OCI-LY1 (cell line): ENCODE measurements at regions not wholly inside any gene's neighbourhood (a gene's known extent, or its start where the extent isn't known, plus 50 kb on each side); places are given as distances from the start of the nearest gene placed in this dataset.

Source experiments
- H2AFZ ChIP-seq: fragments of 200-600 bp; sonication (generic), shearing (Covaris generic); 2 replicates; pipeline ENCODE4 v1.6.0; 2014; ENCODE audit warnings: antibody characterized with exemption, mild to moderate bottlenecking, low read length
- H3F3A ChIP-seq: fragments of 200-600 bp; sonication (generic), shearing (Covaris generic); 2 replicates; pipeline ENCODE4 v1.6.0; 2014; ENCODE audit warnings: mild to moderate bottlenecking, antibody characterized with exemption, low read length, moderate library complexity; ENCODE audit not compliant: insufficient read depth
- H3K27ac ChIP-seq: fragments of 200-600 bp; sonication (generic); 2 replicates; pipeline ENCODE4 v1.5.1; 2014; ENCODE audit warnings: low read length, mixed run types, mild to moderate bottlenecking, low read depth; ENCODE audit not compliant: poor library complexity, severe bottlenecking
- H3K27me3 ChIP-seq: fragments of 200-600 bp; sonication (generic); 2 replicates; pipeline ENCODE4 v1.6.0; 2014; ENCODE audit warnings: antibody characterized with exemption, mild to moderate bottlenecking, low read length, moderate library complexity; ENCODE audit not compliant: insufficient read depth
- H3K36me3 ChIP-seq: fragments of 200-600 bp; sonication (generic); 2 replicates; pipeline ENCODE4 v1.6.1; 2014; ENCODE audit warnings: mild to moderate bottlenecking, antibody characterized with exemption, low read length, moderate library complexity, mixed read lengths; ENCODE audit not compliant: insufficient read depth
- H3K4me1 ChIP-seq: fragments of 200-600 bp; sonication (generic); 2 replicates; pipeline ENCODE4 v1.5.1; 2014; ENCODE audit warnings: mild to moderate bottlenecking, low read length, moderate library complexity; ENCODE audit not compliant: insufficient read depth, severe bottlenecking
- H3K4me2 ChIP-seq: fragments of 200-600 bp; sonication (generic), shearing (Covaris generic); 2 replicates; pipeline ENCODE4 v1.6.1; 2014; ENCODE audit warnings: low read length
- H3K4me3 ChIP-seq: fragments of 200-600 bp; sonication (generic); 2 replicates; pipeline ENCODE4 v1.5.1; 2014; ENCODE audit warnings: low read length, low read depth, mild to moderate bottlenecking, mixed read lengths; ENCODE audit not compliant: poor library complexity, severe bottlenecking
- H3K79me2 ChIP-seq: fragments of 200-600 bp; shearing (Covaris generic); 2 replicates; pipeline ENCODE4 v1.6.1; 2016; ENCODE audit warnings: mixed run types, low read length, mixed read lengths; ENCODE audit not compliant: insufficient read depth
- H3K9ac ChIP-seq: fragments of 200-600 bp; sonication (generic), shearing (Covaris generic); 2 replicates; pipeline ENCODE4 v1.6.1; 2014; ENCODE audit warnings: mild to moderate bottlenecking, low read length, mixed read lengths
- H3K9me2 ChIP-seq: fragments of 200-600 bp; sonication (generic), shearing (Covaris generic); 2 replicates; pipeline ENCODE4 v1.6.1; 2014; ENCODE audit warnings: low read depth, mild to moderate bottlenecking, low read length, mixed read lengths
- H3K9me3 ChIP-seq: fragments of 200-600 bp; shearing (Covaris generic); 2 replicates; pipeline ENCODE4 v1.6.1; 2014; ENCODE audit warnings: low read length, mixed read lengths
- H4K20me1 ChIP-seq: fragments of 200-600 bp; sonication (generic), shearing (Covaris generic); 2 replicates; pipeline ENCODE4 v1.6.0; 2016; ENCODE audit warnings: mild to moderate bottlenecking, low read length; ENCODE audit not compliant: insufficient read depth
- EZH2 ChIP-seq: fragments of 200-600 bp; sonication (generic), shearing (Covaris generic); IDR thresholded peaks from 2 replicates; pipeline ENCODE4 v1.8.0; 2017; ENCODE audit warnings: borderline replicate concordance, mixed run types, mild to moderate bottlenecking, antibody characterized with exemption, low read length, moderate library complexity, mixed read lengths
- TF ChIP-seq, protein P1 (sequence below): fragments of 200-600 bp; sonication (generic), shearing (Covaris generic); IDR thresholded peaks from 2 replicates; pipeline ENCODE4 v1.5.1; 2017; ENCODE audit warnings: mild to moderate bottlenecking, antibody characterized with exemption, low read length, moderate library complexity, mixed read lengths

DNA sequence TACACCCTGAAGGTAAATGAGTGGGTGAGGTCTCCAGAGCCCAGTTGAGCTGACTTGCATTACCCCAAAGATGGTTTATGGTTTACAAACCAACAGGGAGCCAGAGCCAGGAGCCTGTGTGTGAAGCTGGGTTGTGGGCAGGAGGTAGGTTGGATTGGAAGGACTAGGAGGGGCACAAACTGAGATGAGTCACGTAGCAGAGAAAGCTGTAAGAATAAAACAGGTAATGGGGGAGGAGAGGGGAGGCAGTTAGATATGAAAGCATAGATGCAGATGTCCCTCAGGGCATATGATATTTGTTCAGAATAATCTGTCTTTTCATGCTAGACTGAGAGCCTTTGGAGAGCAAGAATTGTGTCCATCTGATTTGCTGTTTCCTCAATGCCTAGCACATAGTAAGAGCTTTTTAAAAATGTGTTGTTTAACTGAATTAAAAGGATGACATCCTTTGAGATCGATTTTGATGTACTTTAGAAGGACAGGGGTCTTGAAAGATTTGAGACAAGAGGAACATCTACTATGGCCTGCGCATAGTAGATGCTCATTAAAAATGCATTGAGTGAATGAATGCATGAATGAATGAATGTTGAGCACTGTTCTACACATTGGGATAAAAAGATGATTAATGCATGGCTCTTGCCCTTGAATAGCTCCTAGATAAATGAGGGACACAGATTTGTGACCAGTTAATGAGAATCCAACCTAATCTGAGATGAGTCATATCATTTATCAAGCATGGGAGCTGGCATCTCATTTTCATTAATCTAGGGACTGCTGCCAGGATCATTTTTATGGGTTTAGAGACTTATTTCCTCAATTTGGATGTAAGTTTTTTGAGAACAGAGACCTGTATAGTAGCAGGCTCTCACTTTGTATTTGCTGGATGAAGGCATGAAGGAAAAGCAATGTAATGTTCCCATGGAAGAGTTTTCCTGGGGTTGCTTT is 175.8 kb upstream of the BDNF start:
- Histone ChIP-seq H3K9ac (no peak overlapping the region), H3F3A (no peaks in the 10 kb centered on the region), H3K27me3 (no peaks in the 10 kb centered on the region), H3K36me3 (no peaks in the 10 kb centered on the region), H4K20me1 (no peaks in the 10 kb centered on the region), H3K4me2 (no peak overlapping the region), H2AFZ (no peak overlapping the region), H3K4me1 (no peaks in the 10 kb centered on the region), H3K9me3 (no peaks in the 10 kb centered on the region), H3K79me2 (no peaks in the 10 kb centered on the region), H3K27ac (no peak overlapping the region), H3K9me2 (no peaks in the 10 kb centered on the region), H3K4me3 (no peak overlapping the region)
- TF ChIP-seq, protein P1, sequence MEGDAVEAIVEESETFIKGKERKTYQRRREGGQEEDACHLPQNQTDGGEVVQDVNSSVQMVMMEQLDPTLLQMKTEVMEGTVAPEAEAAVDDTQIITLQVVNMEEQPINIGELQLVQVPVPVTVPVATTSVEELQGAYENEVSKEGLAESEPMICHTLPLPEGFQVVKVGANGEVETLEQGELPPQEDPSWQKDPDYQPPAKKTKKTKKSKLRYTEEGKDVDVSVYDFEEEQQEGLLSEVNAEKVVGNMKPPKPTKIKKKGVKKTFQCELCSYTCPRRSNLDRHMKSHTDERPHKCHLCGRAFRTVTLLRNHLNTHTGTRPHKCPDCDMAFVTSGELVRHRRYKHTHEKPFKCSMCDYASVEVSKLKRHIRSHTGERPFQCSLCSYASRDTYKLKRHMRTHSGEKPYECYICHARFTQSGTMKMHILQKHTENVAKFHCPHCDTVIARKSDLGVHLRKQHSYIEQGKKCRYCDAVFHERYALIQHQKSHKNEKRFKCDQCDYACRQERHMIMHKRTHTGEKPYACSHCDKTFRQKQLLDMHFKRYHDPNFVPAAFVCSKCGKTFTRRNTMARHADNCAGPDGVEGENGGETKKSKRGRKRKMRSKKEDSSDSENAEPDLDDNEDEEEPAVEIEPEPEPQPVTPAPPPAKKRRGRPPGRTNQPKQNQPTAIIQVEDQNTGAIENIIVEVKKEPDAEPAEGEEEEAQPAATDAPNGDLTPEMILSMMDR = no peak
- no peak for TF ChIP-seq EZH2

DNA sequence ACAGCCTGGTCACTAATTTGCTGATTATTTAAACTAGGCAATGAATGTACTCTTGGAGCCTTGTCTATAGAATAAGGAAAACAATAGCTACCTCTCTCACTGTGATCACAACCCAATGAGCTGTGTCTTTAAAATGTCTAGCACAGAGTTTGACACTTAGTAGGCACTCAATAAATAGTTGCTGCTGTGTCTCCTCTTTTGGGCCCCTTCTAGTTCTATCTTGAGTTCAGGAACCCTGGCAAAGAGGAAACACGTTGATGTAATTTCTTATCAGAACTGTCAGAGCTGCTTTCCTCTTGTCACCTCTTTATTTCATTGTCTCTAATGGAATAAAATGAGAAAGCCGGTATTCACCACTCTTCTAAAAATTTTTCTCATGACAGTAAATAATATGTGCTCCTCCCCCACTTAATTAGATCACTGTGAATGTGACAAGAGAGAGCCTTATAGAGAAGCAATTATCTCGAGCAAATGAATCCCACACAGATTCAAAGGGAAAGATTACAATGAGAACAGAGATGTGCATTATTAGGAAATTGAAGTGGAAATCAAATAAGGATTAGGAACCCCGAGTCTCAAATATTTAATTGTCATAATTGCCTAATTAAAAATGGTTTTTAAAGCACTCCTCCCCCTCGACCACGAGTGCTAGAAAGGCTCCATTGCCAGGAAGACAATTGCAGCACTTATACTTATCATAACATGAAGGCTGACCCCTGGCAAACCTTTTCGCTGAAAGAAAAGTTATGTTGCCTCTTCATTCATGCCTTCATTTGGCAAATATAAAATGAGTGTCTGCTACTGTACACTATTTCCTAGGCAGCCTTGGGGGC is 175.0 kb upstream of the BDNF start:
- Histone ChIP-seq H3K27me3 (no peaks in the 10 kb centered on the region), H2AFZ (no peak overlapping the region), H3K4me1 (no peaks in the 10 kb centered on the region), H4K20me1 (no peaks in the 10 kb centered on the region), H3K27ac (no peak overlapping the region), H3K9me3 (no peaks in the 10 kb centered on the region), H3F3A (no peaks in the 10 kb centered on the region), H3K9ac (no peak overlapping the region), H3K79me2 (no peaks in the 10 kb centered on the region), H3K9me2 (no peaks in the 10 kb centered on the region), H3K4me3 (no peak overlapping the region), H3K4me2 (no peak overlapping the region), H3K36me3 (no peaks in the 10 kb centered on the region)
- TF ChIP-seq, protein P1 = no peak
- TF ChIP-seq EZH2 = no peak

DNA sequence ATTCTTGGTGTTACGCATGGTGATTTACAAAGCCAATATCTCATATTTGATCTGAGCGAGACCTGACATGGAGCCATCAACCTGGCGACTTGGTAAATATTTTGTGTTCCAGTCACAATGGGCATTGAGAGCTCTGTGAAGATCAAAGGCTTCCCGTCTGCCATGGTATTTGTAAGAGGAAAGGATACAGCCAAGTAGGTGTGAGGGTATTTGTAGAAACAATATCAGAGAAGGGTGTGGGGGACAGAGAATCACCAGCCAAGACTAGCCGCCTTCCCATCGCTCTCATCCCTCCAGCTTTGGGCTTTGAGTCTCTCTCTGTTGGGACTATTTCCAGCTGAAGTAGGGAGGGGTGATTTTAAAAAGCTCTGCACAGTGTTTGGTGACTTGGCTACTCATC is 173.4 kb upstream of the BDNF start:
- TF ChIP-seq, protein P1 = no peak
- no peak for TF ChIP-seq EZH2
- Histone ChIP-seq H3F3A (no peaks in the 10 kb centered on the region), H3K4me2 (no peak overlapping the region), H3K27ac (no peak overlapping the region), H3K27me3 (no peaks in the 10 kb centered on the region), H3K9ac (no peak overlapping the region), H3K4me1 (no peaks in the 10 kb centered on the region), H3K79me2 (no peaks in the 10 kb centered on the region), H3K36me3 (no peaks in the 10 kb centered on the region), H3K9me3 (no peaks in the 10 kb centered on the region), H3K4me3 (no peak overlapping the region), H3K9me2 (no peaks in the 10 kb centered on the region), H4K20me1 (no peaks in the 10 kb centered on the region), H2AFZ (no peak overlapping the region)
